Stromal cell of bone marrow (primary cell): ENCODE measurements at regions not wholly inside any gene's neighbourhood (a gene's known extent, or its start where the extent isn't known, plus 50 kb on each side); places are given as distances from the start of the nearest gene placed in this dataset.
A peak's percentile ranks its signal among the peaks of the same experiment; 100 is the strongest.
"Not testable (repeated sequence)": the region's sequence is repeated elsewhere in the genome, so short reads cannot be mapped to it uniquely, and the experiment has no call there.

Experiments
- DNase-seq: peaks from one replicate; pipeline ENCODE4 v3.0.0-alpha.2; 2012; ENCODE audit warnings: low read depth

GRCh38 chr6:126667728-126668127, 327.8 kb downstream of the CENPW start:
- no peak for DNase-seq

DNA sequence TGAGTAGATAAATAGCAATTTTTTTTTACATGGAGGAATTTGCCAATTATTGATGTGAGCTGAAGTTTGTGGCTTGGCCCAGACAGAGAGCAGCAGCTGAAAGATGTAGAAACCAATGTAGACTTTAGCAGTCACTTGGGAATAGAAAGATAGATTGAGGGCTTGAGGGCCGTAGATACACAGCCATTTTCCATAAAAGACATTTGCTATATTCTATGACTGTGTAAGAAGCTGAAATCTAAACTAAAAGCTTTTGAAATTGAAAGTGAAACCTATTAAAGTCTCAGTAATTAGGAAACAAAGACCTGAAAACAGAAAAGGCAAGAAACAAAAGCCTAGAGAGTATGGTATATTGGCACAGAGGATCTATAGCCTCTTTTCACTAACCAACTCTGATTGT, 332.7 kb downstream of the CENPW start:
- DNase-seq = peak; percentile 58

DNA sequence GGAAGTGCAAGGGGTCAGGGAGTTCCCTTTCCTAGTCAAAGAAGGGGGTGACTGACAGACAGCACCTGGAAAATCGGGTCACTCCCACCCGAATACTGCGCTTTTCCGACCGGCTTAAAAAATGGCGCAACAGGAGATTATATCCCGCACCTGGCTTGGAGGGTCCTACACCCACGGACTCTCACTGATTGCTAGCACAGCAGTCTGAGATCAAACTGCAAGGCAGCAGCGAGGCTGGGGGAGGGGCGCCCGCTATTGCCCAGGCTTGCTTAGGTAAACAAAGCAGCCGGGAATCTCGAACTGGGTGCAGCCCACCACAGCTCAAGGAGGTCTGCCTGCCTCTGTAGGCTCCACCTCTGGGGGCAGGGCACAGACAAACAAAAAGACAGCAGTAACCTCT, 333.8 kb downstream of the CENPW start:
- DNase-seq = not testable (repeated sequence)

DNA sequence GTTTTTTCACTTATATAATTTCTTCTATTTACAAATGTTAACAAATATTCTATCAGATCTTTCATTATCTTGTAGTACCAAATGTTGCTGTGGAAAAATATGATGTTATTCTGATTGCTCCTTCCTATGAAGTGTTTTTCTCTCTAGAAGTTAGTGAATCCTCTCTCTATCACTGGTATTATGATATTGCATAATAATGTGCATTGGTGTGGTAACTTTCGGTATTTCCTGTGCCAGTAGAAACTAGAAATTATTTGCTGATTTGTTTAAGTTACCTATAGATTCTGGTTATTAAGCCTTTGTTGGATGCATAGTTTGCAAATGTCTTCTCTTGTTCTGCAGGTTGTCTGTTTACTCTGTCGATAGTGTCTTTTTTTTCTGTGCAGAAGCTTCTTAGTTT, 342.5 kb downstream of the CENPW start:
- DNase-seq = no peak

DNA sequence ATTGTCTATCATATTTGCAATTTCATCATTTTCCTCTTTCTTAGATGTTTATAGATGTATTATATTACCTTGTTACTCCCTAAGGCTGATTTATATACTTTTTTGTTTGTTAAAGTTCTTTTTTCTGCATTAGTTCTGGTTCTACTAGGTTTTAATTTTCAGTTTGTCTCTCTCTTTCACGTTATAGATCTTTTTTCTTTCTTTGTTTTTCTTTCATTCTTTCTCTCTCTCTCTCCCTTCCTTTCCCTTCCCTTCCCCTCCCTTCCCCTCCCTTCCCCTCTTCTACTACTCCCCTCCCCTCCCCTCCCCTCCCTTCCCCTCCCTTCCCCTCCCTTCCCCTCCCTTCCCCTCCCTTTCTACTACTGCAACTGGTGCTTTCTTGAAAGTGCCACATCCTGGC, 345.3 kb downstream of the CENPW start:
- no peak for DNase-seq

DNA sequence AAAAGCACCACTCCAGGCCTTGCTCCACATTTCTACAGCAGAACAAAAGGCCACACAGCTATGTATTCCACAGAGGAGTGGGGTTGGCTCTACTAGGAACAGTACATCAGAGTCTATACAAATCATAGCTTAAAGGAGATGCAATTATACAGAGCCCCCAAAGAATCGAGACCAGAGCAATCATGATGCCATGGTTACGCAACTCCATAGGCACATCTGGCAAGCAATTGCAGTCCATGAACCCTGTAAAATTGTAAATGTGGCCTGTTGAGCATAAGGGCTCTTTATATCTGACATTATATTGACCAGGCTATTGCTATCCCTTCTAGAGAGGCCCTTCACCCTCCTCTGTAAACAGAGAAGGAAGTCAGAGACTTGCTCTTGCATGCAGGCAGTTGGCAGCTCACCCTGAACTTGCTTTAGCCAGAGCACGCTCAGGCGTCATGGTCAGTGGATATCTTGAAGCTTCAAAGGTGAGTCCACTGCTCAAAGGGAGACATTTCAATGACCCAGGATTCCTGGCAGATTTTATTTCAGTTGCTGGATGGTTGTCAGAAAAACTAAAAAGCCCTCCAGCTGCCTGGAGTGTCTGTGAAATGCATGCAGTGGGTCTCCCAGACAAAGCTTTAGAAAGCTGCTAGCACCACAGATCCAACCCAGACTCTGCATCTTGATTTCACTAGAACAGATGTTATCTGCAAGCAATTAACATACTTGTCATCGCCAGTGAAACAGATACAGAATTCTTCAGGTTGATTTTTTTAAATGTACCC, 357.2 kb downstream of the CENPW start:
- DNase-seq = no peak

DNA sequence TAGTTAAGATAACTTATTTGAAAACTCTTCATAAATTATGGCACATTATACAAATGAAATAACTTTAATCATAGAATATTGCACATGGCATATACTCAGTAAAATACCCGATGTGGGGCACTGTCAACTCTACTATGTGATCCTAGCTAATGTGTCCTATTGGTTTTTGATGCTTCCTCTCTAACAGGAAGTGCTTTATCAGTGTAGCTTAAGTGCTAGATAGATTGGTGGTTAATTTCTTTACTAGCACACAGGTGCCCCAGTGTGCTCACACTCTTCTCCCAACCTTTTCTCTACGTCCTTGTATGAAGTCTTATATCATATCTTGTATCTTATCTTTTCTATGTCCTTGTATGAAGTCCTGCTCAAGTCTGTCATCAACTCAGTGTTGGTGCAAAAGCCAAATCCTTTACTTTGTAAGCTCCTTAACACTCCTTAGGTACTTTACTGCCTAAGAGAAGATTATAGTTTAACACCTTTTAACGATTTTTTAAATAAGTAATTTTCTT, 358.9 kb downstream of the CENPW start:
- DNase-seq = no peak

GRCh38 chr6:126701676-126702560, 362.0 kb downstream of the CENPW start:
- DNase-seq = no peak

- no peak for DNase-seq
These were observed 376.1 kb downstream of the CENPW start for GRCh38 chr6:126716032-126716431.

GRCh38 chr6:126716826-126717509, 377.1 kb downstream of the CENPW start:
- DNase-seq = no peak

GRCh38 chr6:126718600-126719327, 378.8 kb downstream of the CENPW start:
- DNase-seq = no peak

- peak; percentile 59 for DNase-seq
These were observed 380.4 kb downstream of the CENPW start for GRCh38 chr6:126720304-126720703.

- DNase-seq = peak; percentile 87
These were observed 381.8 kb downstream of the CENPW start for GRCh38 chr6:126721581-126722160.

DNA sequence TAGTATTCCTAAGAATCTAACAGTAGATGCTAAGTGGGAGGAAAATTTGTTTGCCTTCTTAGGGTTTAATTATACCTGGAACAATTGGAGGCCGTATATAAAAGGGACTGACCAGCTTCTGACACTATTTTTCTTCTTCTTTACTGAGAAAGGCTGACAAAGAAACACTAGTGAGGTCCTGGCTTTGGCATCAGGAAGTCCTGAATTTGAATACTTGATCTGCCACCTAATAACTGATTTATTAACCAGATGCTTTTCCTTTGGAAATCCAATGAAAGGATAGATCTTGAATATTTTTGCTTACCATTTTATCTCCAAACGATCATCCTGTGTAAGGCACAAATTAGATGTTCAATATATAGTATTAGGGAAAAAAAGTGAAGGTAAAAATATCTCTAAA, 382.5 kb downstream of the CENPW start:
- no peak for DNase-seq

DNA sequence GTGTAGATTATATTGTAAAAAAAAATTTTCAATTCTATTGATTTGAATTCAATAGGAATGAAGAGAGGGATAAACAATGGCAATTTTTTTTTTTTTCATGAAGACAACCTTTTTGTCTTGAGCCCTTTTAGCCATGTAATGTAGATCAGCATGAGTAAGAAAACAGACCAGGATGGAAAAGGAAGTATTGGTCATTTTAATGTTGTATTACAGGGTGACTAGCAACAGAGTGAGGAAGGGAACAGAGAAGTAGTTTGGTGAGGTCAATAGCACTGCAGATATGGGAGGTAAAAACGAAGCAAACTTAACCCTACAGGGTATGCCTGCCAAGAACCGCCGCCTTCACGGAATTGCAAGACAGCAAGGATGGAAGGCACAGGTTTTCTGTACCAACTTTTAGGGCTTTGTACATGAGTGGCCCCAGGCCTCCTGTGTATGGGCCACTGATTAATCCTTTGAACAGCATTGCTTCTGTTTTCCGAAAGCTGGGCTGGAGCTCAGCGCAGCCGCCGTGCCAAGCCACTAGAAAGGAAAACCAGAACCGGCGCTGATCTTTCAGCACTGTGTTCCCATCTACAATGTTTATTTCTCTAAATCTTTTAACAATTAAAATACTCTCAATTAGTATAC, 383.7 kb downstream of the CENPW start:
- DNase-seq = no peak

DNA sequence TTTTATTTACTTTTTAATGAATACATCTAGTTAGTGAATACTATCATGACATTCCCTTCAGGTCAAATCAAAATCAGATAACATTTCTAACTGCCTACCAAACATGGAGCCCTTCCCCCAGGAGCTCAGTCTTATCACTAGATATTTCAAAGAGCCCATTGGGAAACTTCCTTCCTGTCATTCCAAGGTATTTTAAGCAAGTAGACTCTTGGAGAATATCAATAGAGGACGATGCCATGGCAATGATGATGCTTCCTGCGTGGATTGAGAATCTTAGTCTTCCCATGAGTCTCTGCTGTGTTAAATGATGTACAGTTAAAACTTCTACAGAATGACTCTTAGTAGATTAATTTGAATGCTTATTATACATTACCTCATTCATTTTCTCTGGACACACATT, 384.9 kb downstream of the CENPW start:
- no peak for DNase-seq

- not testable (repeated sequence) for DNase-seq
These were observed 386.5 kb downstream of the CENPW start for GRCh38 chr6:126726454-126726853.

DNA sequence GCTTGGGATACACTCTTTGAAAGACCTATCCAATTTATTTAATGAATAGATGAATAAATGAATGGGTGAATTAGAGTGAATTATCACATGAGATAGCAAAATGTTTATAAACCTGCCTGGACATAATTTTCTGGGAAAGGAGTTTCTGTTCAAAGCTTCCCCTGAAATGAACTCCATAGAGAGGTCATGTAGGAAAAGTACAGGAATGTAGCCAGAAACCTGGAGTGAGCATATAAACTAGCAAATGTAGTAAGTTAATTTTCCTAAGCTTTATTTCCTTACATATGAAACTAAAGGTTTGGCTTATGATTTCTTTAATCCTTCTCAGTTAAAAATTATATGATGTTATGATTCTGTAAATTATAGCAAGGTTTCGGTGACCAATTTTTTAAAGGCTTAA, 380.3 kb upstream of the RSPO3 start:
- no peak for DNase-seq

GRCh38 chr6:126738641-126739040, 379.8 kb upstream of the RSPO3 start:
- no peak for DNase-seq

DNA sequence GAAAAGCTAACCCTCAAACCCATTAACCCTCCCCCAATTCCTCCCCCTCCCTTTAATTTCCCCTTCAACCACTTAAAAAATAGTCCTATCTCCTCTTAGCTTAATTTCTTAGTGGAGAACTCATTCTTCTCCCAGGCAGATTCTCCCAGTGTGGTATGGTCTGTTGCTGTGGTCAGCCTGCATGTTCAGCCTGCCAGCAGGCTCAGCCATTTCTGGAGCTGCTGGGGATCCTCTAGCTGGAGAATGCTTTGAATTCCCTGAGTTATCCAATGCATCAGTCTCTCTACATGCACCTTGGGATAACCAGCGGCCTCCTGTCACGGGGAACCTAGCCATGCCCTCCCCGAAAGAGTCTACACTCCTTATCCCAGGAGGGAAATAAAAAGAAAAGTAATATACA, 375.4 kb upstream of the RSPO3 start:
- DNase-seq = no peak
